ENCODE measurements at regions not wholly inside any gene's neighbourhood (a gene's known extent, or its start where the extent isn't known, plus 50 kb on each side); places are given as distances from the start of the nearest gene placed in this dataset.

DNA sequence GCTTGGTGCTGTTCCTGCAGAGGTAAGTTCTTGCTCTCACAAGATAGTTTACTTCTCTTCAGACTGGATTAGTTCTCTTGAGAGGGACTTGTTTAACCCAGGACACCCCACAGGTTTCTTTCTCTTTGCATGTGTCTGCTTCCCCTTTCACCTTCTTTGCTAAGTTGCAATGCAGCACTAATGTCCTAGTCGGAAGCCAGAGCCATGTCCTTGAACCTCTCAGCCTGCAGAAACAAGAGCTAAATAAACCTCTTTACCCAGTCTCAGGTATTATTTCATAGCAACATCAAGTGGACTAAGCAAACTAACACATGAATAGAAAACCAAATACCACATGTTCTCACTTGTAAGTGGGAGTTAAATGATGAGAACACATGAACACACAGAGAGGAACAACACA, 915.2 kb downstream of the NSUN3 start:
- no peak for DNase-seq (ENCODE audit: low read depth, low spot score)

DNA sequence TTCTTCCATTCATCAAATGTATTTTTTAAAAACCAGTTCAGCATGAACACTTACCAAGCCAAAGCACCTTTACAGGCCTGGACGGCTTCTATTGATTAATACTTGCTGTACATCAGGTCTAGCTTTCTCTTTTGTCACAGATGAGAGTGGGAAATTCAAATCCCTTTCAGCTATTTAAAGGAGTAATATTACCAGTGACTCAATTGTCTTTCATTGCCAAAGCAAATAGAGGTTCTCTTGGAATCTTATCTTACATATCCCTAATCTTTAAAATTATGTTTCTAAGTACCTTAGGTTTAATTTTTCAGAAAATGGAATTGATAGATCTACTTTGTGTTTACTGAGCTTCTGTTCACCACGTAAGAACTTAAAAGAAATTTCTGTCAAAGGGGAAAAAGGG, 922.9 kb downstream of the NSUN3 start:
- DNase-seq (ENCODE audit: low read depth, low spot score), result no peak

DNA sequence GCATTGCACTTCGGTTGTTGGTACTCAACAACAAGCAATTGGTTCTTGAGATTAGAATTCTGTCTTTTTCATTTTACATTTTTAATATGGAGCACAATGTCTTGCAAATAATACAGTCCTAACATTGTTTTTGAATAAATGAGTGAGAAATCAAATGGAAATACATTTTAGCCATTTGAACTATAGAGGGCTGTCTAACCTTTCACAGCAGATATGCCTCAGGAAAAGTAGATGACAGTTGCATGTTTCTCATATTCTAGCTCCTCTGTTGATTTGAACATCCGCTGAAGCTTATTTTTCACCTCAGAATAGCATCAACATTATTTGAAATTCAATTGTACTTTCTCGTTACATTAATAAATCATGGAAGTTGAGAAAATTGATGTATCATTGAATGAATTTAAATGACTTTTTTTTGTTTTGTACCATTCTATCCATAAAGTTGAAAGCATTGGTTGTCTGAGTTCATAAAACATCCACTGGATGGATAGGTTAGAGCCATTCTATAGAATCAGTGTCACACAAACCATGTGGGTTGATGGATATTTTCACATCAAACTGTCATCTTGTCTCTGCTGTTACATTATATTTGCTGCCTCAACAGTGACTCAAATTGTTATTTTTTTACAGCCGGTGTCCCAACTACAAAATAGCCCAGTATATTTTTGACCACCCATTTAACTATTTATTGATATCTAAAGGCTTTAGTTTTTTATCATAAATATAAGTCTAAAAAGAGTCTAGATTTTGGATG, 928.3 kb downstream of the NSUN3 start:
- DNase-seq (ENCODE audit: low read depth, low spot score), result no peak

DNA sequence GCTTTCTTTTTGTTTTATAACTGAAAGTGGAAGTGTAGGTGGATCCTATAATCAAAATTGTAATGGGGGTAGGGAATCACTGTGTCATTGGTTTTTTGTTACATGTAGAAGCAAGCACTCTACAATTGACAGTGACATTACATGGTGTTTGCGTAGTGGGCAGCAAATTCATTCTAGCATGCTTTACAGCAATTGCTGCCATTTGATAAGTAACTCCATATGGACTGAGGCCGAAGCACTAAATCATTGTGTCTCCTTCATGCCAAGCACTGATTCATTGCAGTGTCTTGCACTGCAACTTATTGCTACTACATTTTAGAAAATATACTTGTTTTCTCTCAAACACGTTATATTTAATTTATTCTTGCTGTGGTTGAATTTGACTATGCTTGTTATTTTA, 933.9 kb downstream of the NSUN3 start:
- DNase-seq (ENCODE audit: low read depth, low spot score), result no peak

DNA sequence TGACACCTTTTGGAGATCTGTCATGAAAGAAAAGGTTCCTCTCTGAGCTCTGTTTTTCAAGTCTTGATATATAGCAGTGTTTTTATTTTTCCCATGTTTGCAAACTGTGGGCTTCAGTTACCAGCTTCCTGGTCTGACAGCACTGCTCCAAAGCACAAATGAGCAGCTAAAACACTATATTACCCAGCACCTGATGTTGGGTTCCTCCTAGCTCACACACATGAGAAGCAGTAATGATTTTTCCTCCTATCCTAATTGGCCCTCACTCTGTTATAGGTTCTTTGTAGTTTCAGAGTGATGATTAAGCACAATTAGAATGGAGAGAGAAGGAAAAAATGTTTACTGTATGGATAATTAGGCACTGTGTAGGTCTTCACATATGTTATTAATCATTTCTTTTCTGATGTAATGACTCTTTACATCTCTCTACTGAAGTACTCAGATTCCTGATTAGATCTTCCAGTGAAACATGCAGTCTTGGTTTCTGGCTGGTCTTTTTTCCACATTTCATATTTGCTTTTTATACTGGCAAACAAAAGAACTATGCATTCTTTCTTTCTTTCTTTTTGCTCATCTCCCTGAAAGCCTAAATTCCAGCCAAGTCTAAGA, 939.7 kb downstream of the NSUN3 start:
- no peak for DNase-seq (ENCODE audit: low read depth, low spot score)

DNA sequence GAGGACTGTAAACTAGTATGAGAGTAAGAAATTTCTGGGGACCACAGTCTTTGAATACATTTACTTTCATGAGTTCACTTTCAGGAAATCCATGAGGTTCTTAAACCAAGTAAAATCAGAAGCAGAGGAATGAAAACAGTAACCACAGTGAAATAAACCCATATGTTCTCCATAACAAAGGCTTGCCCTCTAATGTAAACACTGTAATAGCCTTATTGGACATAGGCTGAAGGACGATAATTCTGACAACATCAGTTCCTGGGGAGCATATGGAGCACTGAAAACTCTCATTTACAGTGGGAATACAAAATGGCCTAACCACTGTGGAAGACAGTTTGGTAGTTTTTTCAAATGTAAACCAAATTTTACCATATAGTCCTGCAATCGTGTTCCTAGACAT, 965.8 kb downstream of the NSUN3 start:
- no peak for DNase-seq (ENCODE audit: low read depth, low spot score)

DNA sequence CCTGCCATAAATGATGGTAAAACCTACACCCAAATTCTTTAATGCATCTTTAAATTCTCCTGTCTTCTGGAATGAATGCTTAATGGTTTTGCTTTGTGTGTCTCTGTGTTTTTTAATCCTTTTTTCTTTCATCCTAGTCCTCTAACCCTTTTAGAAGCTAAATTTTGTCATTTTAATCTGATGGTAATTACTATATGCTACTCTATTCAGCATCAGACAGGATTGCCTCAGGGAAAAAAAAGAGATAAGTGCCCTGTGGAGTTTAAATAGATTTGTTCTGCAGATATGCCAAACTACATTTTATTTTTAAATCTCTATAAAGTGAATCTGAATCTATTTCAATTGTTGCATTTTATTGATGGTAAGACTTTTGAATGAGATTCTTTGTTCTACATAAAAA, 966.8 kb downstream of the NSUN3 start:
- DNase-seq (ENCODE audit: low read depth, low spot score), result no peak

DNA sequence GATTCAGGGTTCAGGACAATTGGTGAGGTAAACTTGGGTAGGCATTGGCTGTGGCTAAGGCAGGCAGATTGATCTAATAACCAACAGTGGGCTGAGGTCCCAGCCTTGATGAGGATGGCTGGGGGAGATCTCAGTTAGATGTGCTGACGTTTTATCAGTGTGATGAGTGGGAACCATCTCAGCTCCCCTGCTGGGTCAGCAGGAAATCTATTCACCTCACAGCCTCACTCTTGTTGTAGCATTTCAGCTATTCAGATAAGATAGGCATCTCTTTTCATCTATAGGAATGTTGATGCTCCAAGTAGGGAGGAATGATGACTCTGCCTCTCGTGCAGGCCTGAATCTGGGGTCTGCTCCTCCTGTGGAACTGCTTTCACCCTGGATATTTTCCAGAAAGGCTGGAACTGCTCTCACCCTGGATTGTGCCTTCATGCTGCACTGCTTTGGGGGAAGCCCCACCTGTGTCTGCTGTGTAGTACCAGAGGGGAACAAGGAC, 973.7 kb downstream of the NSUN3 start:
- no peak for DNase-seq (ENCODE audit: low read depth, low spot score)

DNA sequence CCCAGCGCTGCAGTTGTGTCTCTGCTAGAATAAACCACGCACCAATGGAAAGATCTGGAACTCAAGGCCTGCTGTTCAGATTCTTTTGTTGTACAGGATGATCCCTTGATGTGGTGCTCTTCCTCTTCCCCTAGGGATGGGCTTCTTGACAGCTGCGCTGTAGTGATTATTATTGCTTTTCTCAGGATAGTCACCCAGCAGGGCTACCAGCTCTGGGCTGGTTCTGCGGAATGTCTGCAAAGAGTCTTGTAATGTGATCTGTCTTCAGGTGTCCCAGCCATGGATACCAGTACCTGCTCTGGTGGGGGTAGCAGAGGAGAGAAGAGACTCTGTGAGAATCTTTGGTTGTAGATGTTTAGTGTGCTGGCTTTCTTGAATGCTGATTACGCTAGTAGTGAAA, 974.2 kb downstream of the NSUN3 start:
- DNase-seq (ENCODE audit: low read depth, low spot score), result no peak

DNA sequence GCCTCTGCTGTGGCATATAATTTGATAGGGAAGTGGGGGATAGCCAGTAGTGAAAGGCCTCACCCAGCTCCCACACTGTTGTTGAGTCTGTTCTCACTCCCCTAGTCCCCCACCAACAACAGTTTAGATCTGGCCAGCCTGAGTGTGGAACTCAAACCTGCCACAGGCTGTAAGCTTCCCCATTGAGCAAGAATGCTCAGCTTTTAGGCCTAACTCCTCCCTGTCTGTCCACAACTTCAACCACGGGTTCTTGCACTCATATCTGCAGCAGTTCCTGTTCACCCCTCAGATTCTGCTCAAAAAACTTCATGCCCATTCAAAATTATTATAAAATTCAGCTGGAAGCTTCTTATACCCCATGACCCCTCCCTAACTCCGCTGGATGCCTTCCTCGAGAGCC, 975.1 kb downstream of the NSUN3 start:
- no peak for DNase-seq (ENCODE audit: low read depth, low spot score)

DNA sequence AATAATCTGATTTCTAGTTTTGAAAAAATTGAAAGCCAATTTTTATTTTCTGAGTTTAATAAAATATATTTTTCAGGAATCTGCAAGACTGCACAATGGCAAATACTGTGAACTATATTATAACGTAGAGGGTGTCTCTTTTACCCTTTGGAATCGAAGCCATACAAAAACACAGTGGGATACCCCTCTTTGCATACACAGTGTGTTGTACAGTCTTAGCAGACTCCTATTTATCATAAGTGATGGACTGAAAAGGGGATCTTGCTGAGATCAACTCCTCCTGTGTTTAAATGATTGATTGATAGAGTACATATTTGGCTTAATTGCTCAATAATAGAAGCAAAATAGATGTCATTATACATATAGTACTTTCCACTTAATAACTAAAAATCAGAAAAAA, 981.2 kb downstream of the NSUN3 start:
- DNase-seq (ENCODE audit: low read depth, low spot score), result no peak

DNA sequence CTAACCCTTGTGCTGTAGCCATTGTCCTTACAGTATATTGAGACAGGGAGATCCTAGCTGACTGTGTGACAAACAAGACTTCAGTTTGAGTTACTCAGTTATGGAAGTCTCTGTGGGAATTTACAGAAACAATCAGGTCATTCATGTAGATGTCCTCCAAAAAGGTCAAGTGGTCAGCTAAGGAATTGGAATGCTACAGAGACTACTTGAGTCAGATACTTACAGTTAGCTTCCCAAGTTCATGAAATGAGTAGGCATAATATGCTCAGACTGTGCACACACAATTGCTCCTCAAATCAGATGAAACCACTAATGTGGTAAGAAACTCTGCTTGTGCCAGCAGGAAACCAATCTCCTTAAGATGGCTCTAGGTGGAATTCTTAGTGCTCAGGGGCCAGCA, 985.7 kb downstream of the NSUN3 start:
- peak; percentile 15 for DNase-seq (ENCODE audit: low read depth, low spot score)

DNA sequence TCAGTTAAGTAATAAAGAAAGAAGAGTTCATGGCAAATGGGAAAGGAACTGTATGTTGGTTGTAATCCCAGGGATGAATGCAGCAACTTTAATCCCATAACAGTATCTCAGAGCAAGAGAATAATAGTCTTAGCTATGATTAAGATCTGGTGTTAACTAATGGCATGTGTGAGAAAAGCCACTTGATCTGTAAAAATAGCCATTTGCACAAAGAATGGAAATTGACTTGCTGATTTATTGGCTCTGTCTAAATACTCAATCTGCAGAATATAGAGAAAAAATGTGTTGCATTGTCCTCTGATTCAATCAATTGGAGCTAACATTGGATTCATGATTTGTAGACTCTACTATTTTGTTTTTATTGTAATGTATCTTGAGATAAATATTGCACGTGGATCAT, 987.0 kb downstream of the NSUN3 start:
- no peak for DNase-seq (ENCODE audit: low read depth, low spot score)

DNA sequence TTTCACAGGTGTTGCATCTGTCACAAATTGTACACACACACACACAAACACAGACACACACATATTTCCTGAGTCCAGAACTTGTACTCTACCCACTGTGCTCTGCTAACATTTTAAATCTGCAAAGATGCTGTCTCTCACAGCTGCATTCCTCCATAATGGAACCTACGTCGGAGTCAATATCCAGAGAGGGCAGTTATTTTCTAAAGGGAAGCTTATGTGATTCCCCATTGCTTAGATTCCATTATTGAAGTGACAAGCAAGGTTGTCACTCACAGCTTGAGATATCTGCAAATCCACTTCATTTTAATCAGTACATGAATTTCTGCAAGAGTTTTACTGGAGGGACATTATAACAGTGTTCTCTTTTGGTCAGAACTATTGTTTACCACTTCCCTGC, 992.4 kb downstream of the NSUN3 start:
- DNase-seq (ENCODE audit: low read depth, low spot score), result no peak

DNA sequence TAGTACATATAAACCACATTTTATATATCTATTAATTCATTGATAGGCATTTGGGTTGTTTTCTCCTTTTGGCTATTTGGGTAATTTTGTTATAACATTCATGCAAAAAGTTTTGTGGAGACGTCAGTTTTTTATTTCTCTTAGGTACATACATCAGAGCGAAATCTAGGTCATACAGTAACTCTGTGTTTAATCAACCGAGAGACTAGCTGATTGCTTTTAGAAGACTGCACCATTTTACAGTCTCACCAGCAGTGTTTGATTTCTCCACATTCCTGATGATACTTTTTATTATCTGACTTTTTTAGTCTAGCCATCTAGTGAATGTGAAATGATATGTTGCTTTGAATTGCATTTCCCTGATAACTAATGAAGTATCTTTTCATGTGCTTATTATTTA, 1019.3 kb downstream of the NSUN3 start:
- DNase-seq (ENCODE audit: low read depth, low spot score), result no peak

DNA sequence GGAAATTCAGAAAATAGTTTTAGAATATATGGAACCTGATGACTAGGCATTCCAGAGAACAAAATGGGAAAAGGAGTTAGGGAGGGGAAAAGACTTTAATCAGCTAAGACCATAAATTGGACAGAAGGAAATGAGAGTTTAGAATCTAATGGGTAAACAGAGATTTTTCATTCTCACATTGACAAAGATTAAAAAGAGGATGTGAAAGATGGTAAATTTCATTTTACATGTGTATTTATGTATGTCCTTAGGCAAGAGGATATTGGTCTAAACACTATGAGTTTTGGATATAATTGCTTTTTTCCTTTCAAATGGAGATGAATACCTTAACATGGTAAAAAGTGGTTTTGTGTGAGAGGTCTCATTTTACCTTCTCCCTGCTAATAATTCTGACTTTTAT, 1021.9 kb downstream of the NSUN3 start:
- no peak for DNase-seq (ENCODE audit: low read depth, low spot score)

DNA sequence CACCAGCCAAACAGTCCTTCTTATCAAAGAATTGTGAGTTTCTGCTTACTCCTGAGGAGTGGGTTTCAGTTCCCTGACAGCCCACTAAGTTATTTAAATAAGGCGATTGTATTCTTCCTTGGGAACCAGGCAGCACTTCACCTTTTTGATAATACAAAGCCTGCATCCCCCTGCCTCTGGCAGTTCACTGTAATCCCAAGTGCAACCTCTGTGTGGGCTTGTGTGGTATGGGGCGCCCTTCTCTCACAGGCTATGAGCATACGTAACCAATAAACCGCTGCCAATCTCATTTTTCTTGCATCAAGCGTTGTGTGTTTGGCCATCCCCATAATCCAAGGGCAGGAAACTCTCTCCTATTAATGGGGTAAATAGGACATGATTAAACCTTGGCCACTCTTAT, 1025.6 kb downstream of the NSUN3 start:
- DNase-seq (ENCODE audit: low read depth, low spot score), result no peak

DNA sequence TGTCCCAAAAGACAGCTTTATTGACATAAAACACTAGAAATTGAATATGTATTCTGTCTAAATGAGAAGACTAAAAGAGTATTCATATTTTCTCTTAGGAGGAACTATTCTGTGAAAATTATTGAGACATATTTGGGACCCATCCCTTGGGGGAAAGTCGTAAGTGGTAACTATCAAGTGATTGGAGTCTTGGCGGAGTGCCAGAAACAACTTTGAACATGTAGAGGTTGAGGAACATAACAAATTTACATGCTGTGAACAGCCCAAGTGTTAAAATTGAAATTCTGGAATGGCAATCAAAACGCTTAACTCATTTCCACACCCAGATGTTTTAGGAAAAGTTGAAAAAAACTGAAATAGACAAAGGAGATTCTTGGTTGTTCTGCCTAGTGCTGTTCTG, 1034.6 kb downstream of the NSUN3 start:
- DNase-seq (ENCODE audit: low read depth, low spot score), result peak; percentile 1

DNA sequence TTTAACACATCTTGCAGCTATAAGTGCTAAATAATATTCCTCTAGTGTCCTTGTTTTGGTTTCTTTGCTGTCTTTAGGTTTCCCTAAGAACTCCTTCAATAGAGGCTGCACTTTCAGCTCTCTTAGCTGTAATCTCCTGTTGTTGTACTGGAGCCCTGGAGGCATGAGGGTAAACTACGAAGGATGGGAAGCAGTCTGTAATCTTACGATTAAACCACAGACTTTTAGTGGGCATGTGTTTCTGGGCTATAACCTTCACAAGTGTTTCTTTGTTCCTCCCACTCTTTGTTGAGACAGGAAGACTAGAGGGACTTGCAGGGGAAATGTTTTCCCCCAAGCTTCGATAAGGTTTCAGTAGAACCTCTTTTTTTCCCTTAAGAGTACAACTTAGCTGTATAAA, 1058.1 kb downstream of the NSUN3 start:
- DNase-seq (ENCODE audit: low read depth, low spot score), result no peak

DNA sequence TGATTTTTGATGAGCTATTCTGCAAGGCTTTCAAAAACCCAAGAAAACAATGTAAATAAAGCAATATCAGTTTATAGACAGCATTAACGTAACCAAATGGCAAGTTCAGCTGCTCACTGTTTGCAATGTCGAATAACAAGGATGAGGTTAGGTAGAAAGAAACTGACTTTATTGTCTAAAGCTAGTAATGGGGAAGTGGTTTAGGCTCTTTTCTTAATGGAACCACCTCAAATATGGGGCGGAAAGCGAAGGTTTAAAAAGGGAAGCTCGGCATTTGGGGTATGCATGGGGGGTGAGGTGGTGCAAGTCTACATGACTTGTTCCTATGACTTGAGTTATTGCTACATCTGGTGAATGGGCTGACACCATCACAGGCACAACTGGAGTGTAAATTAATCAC, 1060.2 kb downstream of the NSUN3 start:
- DNase-seq (ENCODE audit: low read depth, low spot score), result no peak

DNA sequence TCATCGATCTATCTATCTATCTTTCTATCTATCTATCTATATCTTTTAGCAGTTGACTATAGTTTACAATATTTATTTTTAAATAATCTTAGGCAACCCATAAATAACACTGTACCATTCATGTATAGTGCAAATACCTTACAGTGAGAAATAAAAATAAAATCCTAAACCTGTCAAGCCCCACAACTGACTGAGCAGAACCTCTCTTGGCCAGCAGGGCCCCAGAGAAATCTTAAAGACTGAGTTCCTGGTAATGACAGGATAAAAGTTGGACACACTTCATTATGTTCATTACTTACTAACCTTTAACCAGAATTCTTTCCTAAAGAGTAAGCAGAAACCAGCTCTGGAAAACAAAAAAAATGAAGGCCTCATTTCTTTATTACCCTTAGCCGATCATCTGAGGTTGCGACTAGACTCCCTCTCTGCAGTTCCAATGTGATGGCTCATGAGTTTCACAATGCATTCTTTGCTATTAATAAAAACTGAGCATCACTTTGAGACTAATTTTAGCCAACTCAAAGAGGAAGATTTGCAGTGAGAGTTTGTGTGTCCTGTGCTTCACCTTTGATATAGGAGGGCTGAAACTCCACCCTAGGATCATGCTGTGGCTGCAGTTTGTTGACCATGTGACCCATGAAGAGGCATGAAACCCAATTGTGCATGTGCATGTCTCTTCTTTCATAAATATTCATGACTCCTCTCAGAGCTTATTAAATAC, 1072.0 kb downstream of the NSUN3 start:
- DNase-seq (ENCODE audit: low read depth, low spot score), result peak; percentile 38

DNA sequence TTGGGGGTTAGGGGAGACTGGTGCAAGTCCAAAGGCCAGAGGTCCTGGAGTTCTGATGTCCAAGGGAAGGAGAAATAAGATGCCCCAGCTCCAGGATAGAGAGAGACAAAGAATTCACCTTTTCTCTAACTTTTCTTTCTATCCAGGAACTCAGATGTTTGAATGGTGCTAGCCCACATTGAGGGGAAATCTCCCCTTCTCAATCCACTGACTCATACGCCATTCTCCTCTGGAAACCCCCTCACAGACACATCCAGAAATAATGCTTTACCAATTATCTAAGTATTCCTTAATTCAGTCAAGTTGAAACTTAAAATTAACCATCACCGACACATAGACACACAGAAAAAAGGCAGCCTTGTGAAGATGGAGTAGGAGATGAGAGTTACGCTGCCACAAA, 1085.2 kb downstream of the NSUN3 start:
- no peak for DNase-seq (ENCODE audit: low read depth, low spot score)

DNA sequence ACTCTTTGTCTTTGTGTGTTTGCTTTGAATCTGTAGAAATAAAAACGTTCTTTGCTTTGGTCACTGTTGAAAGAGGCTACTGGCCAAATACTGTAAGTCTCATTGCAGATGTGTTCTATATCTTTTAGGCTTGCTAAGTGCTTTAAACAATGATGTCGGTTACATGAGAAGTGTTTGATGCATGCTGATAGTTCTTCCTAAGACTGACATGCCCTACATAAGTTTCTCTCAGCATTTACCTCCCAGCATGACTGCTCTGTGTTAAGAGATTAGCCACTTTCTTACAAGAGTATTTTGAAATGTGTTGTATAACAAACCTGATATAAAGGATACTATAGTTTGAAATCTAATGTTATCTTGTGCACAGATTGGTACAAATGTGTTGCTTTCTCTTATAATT, 1088.7 kb downstream of the NSUN3 start:
- no peak for DNase-seq (ENCODE audit: low read depth, low spot score)
